GM12864 (cell line): ENCODE measurements at regions not wholly inside any gene's neighbourhood (a gene's known extent, or its start where the extent isn't known, plus 50 kb on each side); places are given as distances from the start of the nearest gene placed in this dataset.

ENCODE experiments used
- DNase-seq: peaks from one replicate; pipeline ENCODE4 v3.0.0-alpha.2; 2011; ENCODE audit warnings: low read depth
- H3K4me3 ChIP-seq: 2 replicates; pipeline ENCODE4 v1.5.1; 2011; ENCODE audit warnings: mild to moderate bottlenecking, low read depth, low read length, control low read depth
- TF ChIP-seq, protein P1 (sequence below): IDR thresholded peaks from 2 replicates; pipeline ENCODE4 v1.5.1; 2011; ENCODE audit warnings: low read depth, mild to moderate bottlenecking, moderate library complexity, low read length, control low read depth, inconsistent platforms; ENCODE audit errors: missing control alignments

DNA sequence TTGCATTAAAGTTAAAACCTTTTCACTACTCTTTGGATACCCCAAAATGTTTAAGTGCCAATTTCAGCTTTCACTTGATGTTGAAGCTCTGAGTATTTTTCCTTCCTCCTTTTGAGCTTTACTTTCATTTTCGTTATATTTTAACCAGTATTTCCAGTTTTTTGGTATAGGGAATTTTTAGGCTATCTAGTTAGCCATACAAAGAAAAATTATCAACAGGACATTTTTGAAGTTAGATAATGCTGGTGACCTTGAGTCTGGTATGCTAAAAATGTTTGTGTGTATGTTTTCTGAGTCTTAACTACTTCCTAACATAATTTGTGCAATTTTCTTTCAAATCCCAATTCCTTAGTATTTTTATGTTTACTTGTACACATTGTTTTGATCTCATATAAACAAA, 284.8 kb downstream of the OTOL1 start:
- TF ChIP-seq, protein P1, sequence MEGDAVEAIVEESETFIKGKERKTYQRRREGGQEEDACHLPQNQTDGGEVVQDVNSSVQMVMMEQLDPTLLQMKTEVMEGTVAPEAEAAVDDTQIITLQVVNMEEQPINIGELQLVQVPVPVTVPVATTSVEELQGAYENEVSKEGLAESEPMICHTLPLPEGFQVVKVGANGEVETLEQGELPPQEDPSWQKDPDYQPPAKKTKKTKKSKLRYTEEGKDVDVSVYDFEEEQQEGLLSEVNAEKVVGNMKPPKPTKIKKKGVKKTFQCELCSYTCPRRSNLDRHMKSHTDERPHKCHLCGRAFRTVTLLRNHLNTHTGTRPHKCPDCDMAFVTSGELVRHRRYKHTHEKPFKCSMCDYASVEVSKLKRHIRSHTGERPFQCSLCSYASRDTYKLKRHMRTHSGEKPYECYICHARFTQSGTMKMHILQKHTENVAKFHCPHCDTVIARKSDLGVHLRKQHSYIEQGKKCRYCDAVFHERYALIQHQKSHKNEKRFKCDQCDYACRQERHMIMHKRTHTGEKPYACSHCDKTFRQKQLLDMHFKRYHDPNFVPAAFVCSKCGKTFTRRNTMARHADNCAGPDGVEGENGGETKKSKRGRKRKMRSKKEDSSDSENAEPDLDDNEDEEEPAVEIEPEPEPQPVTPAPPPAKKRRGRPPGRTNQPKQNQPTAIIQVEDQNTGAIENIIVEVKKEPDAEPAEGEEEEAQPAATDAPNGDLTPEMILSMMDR: no peak
- H3K4me3 ChIP-seq: no peak overlapping the region

DNA sequence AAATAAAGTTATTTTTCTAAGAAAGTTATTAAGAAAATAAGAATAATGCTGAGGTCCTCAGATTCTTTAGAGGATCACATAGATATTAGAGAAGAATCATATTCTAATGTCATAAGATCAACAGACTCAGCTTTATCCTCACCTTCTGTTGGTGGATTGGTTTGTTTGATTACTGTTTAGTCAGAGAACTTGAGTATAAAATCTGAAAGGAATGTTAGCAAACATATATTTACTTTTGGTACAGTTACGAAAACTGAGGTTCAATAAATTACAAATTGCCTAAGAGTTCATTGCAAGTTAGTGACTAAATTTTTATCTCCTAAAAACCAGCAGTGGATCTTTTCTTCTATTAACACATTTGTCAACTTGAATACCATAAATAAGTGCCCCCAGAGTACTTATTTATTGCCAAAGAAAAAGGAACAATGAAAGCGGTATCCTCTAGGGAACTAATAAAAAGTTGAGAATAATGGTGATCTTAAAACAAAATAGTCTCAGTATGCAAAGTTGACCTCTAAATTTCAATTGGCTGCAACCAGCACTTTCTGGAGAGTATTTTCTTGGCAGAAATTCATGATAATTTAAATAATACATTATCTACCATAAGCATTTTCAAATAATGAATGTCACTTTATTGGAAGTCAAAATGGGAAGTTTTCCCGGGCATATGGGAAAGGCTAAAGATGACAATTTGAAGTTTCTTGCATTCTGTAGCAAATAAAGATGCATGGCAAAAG, 296.8 kb downstream of the OTOL1 start:
- no peak for DNase-seq
- TF ChIP-seq, protein P1: no peak
- no peak overlapping the region for H3K4me3 ChIP-seq

More for the DNA sequence above, 284.8 kb downstream of the OTOL1 start:
- DNase-seq: no peak

DNA sequence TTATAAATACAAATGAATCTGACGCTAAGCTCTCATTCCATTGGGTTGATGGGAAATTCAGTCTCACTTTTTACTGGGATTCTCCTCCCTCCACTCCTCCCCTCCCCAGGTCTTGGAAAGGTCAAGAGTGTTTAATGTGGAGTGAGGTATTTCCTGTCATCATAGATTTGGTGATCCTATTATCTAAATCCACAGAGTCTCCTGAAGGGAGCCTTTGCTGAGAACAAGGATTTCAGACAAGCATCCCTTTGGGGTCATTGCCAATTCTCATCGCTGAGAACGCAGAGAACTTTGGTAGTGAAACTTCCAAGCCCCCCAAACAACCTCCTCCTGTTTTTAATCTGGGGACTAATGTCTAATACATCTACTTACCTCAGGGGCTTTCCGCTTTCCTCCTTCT, 297.9 kb downstream of the OTOL1 start:
- no peak for DNase-seq
- no peak overlapping the region for H3K4me3 ChIP-seq
- TF ChIP-seq, protein P1: no peak

DNA sequence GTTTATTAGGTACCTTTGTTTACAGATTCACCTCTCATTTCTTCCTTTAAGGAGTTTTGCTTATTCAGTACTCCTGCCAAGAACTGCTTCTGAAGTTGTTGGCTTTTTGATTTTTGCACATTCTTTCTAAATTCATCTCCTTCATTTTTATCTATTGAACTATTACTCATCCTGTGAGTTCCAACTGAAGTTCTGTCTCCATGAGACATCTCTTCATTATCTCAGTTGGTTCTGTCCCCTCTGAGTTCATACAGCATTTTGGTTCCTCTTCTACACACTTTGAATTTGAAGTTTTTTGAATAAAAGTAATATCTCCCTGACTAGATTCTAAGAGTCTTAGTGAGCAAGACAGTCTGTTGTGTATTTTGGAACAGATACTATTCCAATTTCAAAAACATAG, 299.7 kb downstream of the OTOL1 start:
- H3K4me3 ChIP-seq: no peak overlapping the region
- DNase-seq: no peak
- TF ChIP-seq, protein P1: no peak

DNA sequence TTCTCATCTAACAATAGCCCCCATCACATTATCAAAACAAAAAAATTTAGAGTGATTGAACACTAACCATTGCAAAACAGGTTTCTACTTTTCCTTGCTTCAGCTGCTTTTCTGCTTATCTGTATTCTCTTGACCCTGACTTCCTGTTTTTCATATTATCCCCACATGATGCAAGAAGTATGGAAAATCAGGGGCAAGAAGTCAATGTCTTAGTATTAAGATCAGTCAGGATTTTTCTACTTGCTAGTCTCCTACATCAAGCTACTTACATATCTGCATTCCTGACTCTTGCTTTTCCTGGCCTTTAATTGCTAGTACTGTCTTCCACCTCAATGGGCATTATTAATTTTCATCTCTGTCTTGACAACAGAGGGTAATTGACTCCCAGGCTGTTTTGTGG, 300.2 kb downstream of the OTOL1 start:
- H3K4me3 ChIP-seq: no peak overlapping the region
- no peak for DNase-seq
- TF ChIP-seq, protein P1: no peak

DNA sequence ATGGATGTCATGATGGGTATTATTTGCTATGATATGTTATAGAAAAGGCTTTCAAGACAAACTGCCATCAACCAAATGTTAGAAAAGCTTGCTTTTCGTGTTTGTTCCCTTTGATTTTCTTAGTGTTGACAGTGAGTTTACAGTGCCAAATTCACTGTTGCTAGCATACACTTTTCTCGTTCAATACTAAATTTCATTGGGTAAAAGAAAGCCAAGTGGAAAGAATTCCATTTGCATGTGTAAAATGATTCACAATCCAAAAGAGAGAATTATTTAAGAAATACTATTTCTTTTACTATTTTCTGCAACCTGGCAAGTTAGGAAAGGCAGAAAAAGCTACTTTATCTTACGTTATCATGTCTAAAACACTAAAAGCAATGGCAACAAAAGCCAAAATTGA, 301.4 kb downstream of the OTOL1 start:
- no peak for DNase-seq
- TF ChIP-seq, protein P1: no peak
- no peak overlapping the region for H3K4me3 ChIP-seq

DNA sequence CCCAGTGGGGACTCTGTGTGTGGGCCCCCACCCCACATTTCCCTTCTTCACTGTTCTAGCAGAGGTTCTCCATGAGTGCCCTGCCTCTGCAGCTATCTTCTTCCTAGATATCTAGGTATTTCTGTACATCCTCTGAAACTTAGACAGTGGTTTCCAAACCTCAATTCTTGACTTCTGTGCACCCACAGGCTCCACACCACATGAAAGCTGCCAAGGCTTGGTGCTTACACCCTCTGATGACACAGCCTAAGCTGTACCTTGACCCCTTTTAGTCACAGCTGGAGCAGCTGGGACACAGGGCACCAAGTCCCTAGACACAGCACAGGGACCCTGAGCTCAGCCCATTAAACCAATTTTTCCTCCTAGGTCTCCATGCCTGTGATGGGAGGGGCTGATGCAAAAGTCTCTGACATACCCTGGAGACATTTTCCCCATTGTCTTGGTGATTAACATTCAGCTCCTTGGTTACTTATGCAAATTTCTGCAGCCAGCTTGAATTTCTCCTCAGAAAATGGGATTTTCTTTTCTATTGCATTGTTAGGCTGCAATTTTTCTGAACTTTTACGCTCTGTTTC, 304.5 kb downstream of the OTOL1 start:
- TF ChIP-seq, protein P1: no peak
- no peak for DNase-seq
- H3K4me3 ChIP-seq: no peak overlapping the region
